Lower leg skin (tissue), 4 donors: ENCODE measurements at regions not wholly inside any gene's neighbourhood (a gene's known extent, or its start where the extent isn't known, plus 50 kb on each side); places are given as distances from the start of the nearest gene placed in this dataset.

Experiments
- DNase-seq, 2 donors: peaks; one replicate each; pipeline ENCODE4 v3.0.0-alpha.2; 2019; ENCODE audit warnings: low spot score in 2 of 2
- H3K4me3 ChIP-seq: fragments of 200-600 bp; sonication (generic); 2 replicates; pipeline ENCODE4 v1.5.1; 2017; ENCODE audit warnings: mild to moderate bottlenecking, low read depth; ENCODE audit not compliant: poor library complexity, severe bottlenecking
- POLR2A ChIP-seq, 2 donors: fragments of 450-650 bp; IDR thresholded peaks; one replicate each; pipeline ENCODE4 v1.6.1; 2016 to 2017; ENCODE audit warnings: antibody characterized with exemption in 2 of 2, mild to moderate bottlenecking in 1 of 2, moderate library complexity in 1 of 2
- WGBS, 2 donors: methylation state at CpG; one replicate each; pipeline ENCODE4 v1.1.5; 2018; 5-methylcytosine and 5-hydroxymethylcytosine counted together
- intact Hi-C: fragments of 100-400 bp; cut with DNase I; formaldehyde crosslinking; loops from one replicate; pipeline ENCODE4 v1.15.0; 2023; ENCODE audit warnings: low total_unique reads
- TF ChIP-seq, protein P1 (sequence below), 3 donors: fragments of 450-650 bp; IDR thresholded peaks; one replicate each; pipeline ENCODE4 v1.5.1; 2016; ENCODE audit warnings: antibody characterized with exemption in 3 of 3, mild to moderate bottlenecking in 3 of 3, moderate library complexity in 2 of 3

DNA sequence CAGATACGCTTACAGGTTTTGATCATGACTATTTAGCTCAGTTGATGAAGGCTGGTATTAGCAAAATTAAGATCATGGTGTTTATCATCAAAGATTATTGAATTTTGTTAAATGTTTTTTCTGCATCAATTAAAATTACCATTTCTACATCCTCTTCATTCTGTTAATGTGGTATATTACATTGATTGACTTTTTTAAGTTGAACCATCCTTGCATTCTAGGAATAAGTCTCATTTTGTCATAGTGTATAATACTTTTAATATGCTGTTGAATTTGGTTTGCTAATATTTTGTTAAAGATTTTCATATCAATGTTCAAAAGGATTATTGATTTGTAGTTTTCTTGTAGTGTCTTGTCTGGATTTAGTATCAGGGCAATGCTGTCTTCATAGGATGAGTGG lies 142.4 kb downstream of the LYPLAL1 start:
- WGBS, 2 donors = 94 to 100% methylated on average over 1 of the region's 1 CpG
- TF ChIP-seq, protein P1, sequence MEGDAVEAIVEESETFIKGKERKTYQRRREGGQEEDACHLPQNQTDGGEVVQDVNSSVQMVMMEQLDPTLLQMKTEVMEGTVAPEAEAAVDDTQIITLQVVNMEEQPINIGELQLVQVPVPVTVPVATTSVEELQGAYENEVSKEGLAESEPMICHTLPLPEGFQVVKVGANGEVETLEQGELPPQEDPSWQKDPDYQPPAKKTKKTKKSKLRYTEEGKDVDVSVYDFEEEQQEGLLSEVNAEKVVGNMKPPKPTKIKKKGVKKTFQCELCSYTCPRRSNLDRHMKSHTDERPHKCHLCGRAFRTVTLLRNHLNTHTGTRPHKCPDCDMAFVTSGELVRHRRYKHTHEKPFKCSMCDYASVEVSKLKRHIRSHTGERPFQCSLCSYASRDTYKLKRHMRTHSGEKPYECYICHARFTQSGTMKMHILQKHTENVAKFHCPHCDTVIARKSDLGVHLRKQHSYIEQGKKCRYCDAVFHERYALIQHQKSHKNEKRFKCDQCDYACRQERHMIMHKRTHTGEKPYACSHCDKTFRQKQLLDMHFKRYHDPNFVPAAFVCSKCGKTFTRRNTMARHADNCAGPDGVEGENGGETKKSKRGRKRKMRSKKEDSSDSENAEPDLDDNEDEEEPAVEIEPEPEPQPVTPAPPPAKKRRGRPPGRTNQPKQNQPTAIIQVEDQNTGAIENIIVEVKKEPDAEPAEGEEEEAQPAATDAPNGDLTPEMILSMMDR (IDR thresholded peaks at IDR 0.05) = no peak
- no peak for TF ChIP-seq POLR2A (IDR thresholded peaks at IDR 0.05)
- DNase-seq = no peak
- intact Hi-C loops = no loop called here
- no peak overlapping the region for H3K4me3 ChIP-seq

DNA sequence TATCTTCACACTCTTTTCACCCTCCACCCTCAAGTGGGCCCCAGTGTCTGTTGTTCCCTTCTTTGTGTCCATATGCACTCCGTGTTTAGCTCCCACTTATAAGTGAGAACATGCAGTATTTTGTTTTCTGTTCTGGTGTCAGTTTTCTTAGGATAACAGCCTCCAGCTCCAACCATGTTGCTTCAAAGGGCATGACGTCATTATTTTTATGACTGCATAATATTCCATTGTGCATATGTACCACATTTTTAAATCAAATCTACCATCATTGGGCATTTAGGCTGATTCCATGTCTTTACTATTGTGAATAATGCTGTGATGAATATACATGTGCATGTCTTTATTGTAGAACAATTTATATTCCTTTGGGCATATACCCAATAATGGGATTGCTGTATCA lies 140.3 kb downstream of the LYPLAL1 start:
- H3K4me3 ChIP-seq = no peak overlapping the region
- 94 to 100% methylated on average over 2 of the region's 2 CpGs for WGBS, 2 donors
- intact Hi-C loops = no loop called here
- TF ChIP-seq POLR2A (IDR thresholded peaks at IDR 0.05) = no peak
- TF ChIP-seq, protein P1 (IDR thresholded peaks at IDR 0.05) = no peak
- DNase-seq = no peak

DNA sequence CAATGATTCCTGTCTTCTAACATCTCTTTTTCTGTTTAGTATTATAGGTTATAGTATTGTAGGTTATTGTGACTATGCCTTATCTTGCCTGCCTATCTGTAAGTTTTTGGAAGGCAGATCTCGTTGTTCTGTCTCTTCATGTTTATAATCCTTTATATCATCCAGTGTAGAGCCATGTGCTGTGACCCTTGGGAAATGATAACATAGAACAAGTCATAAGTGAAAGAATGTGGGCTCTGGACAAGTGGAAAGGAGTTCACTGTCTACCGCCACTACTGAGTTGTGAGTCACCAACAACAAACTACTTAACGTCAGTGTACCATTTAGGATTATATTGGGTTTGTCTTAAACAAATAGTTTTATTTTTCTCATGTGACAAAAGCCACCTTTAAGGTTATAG lies 139.3 kb downstream of the LYPLAL1 start:
- no peak overlapping the region for H3K4me3 ChIP-seq
- intact Hi-C loops = no loop called here
- 76 to 89% methylated on average over 3 of the region's 3 CpGs for WGBS, 2 donors
- no peak for TF ChIP-seq POLR2A (IDR thresholded peaks at IDR 0.05)
- TF ChIP-seq, protein P1 (IDR thresholded peaks at IDR 0.05) = no peak
- no peak for DNase-seq

DNA sequence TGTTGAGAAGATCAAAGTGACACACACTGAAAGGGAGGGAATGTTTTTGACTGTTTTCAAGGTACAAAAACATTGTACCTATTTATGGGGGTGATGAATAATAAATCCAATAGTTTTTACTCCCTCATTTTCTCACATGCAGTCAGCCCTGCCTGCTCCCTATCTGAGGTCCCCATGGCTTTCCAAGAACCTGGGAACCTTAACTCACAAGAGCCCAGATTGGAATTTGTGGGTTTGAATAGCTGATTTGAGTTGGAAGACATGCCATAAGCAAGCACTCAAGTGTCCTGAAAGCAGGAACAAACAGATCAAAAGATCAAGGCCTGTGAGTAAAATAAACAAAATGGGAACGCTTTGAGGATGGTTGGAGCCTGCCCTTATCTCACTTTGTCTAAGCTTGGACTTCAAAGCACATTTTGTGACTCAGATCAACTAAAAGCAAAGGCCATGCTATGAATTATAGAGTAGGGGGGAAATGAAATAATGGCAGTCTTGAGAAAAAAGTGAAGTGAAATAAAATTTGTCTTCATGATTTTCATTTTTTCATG lies 136.6 kb downstream of the LYPLAL1 start:
- no peak for DNase-seq
- no peak overlapping the region for H3K4me3 ChIP-seq
- WGBS, 2 donors = 56 to 69% methylated on average over 1 of the region's 1 CpG
- no peak for TF ChIP-seq POLR2A (IDR thresholded peaks at IDR 0.05)
- intact Hi-C loops = no loop called here

DNA sequence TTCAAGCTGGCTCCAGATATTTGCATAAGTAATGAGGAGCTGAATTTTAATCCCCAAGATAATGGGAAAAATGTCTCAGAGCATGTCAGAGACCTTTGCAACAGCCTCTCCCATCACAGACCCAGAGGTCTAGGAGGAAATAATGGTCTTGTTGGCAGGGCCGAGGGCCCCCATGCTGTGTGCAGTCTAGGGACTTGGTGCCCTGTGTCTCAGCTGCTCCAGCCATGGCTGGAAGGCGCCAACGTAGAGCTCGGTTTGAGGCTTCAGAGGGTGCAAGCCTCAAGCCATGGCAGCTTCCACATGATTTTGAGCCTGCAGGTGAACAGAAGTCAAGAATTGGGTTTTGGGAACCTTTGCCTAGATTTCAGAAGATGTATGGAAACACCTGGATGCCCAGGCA lies 134.7 kb downstream of the LYPLAL1 start:
- intact Hi-C loops = no loop called here
- 89 to 92% methylated on average over 4 of the region's 4 CpGs for WGBS, 2 donors
- no peak for DNase-seq
- TF ChIP-seq, protein P1 (IDR thresholded peaks at IDR 0.05) = no peak
- TF ChIP-seq POLR2A (IDR thresholded peaks at IDR 0.05) = no peak
- no peak overlapping the region for H3K4me3 ChIP-seq

DNA sequence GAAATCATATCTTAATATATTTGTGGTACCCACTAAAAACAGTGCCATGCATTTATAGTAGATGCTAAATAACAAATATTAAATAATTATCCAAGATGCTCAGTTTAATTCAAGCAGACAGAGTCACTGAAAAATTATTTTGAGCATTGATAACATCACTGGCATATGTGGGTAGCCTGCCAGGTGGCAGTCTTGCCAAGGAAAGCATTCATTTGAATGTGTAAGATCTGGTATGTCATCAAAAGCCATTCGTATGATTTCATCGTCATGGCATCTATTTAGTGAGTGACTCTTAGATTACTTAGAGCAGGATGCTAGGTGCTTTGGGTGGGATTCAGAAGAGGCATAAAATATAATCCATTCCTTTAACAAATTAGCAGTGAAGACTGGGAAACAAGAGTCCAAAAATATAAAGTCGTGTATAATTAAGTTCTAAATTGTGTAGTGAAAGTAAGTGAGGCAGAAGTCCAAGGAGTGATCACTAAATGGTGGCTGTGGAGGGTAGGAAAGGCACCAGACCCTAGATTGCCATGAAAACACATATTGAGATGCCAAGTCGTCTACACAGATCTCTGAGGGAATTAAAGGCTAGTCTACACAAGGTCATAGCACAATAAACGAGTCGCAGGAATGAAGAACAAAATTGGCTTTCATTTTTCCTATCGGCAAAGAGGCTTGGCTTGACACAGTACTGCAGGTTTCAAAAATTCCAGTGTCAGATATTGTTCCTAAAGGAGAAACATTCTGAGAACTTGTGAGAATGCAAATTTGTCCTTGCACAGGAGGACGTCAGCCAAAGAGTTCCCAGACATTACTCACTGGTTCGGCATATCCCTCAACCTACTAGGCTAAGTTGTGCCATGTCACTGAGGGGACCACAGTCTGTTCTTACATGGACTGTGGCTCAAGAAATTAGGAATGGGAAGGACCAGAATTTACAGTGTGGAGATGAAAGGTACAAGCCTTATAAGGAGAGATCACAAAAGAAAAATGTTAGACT lies 130.8 kb downstream of the LYPLAL1 start:
- 44 to 46% methylated on average over 9 of the region's 9 CpGs for WGBS, 2 donors
- no peak overlapping the region for H3K4me3 ChIP-seq
- TF ChIP-seq, protein P1 (IDR thresholded peaks at IDR 0.05) = no peak
- no peak for TF ChIP-seq POLR2A (IDR thresholded peaks at IDR 0.05)
- intact Hi-C loops = no loop called here
- no peak for DNase-seq
